NCI-H345 treated with DMSO at 0.1 percent for 48 hours (cell line): ENCODE measurements at regions not wholly inside any gene's neighbourhood (a gene's known extent, or its start where the extent isn't known, plus 50 kb on each side); places are given as distances from the start of the nearest gene placed in this dataset.

Experiments
- DNase-seq: peaks from one replicate; lab custom pipeline; 2025; ENCODE audit not compliant: unreplicated experiment; lab: John Stamatoyannopoulos, UW

DNA sequence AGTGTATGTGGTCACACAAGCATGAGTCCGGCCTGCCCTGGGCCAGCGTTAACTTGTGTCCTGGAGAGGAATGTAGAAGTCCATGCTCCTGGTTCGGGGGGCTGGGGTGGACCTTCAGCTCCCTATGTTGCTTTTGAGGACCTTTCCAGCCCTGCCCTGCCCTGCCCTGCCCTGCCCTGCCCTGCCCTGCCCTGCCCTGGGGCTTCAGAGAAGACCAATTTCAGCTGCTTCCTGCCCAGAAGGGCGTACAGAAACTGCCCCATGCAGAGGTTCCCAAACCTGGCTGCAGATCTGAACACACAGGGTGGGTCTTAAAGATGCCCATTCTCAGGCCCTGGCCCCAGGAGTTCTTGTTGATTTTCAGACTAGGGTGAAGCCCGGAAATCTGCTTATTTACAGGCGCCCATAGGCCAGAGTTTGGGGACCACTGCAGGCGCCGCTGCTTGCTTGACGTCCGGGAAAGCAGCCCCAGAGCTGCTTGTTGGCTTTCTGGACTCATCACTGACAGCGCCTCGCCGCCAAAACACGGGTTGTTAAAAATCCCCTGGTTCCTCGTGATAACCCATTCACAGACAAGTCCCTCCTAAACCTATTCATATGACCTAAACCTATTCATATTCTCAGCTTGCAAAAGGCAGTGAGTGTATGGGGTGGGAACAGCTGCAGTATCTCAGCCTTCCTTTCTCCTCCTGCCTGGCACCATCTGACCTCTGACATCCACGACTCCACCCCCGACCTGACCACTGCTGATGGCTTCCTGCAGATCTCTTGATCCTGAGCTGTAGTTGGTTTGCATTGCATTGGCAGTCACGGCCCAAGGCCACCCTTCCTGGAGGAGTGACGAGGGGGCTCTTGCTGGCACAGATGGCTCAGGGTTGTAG is 198.3 kb downstream of the GLI2 start:
- DNase-seq, result no peak

DNA sequence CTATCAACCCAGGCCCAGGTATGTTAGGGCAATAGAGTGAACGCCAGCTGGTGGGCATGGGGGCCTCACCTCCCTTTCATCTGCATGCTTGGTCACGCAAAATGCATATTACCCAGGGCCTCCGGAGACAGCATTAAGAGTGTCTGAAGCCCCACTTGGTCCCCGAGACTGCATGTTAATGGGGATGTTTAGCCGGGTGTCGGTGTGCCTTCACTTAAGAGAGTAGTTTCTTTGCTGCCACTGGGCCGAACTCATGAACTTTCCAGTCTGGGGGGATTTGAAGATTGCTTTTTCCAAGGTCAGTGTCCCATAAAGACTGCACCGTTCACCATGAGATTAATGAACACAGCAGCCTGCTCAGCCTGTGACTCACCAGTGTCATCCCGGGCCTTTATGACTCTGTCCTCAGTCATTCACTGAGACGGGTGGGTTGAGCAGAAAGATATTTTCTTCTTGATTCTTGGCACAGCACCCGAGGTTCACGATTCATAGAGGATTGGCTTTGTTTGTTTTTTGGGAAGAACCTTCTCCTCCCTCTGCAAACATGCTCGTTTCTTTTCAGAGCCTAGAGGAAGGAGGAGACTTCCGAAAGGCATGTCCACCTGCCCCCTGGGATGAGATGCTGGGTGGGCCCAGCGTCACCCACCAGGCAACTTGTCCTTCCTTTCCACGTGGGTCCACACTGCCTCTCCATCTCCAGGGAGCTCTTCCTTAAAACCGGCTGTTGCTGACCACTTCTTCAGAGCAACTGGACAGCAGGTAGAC is 199.1 kb downstream of the GLI2 start:
- DNase-seq, result no peak

DNA sequence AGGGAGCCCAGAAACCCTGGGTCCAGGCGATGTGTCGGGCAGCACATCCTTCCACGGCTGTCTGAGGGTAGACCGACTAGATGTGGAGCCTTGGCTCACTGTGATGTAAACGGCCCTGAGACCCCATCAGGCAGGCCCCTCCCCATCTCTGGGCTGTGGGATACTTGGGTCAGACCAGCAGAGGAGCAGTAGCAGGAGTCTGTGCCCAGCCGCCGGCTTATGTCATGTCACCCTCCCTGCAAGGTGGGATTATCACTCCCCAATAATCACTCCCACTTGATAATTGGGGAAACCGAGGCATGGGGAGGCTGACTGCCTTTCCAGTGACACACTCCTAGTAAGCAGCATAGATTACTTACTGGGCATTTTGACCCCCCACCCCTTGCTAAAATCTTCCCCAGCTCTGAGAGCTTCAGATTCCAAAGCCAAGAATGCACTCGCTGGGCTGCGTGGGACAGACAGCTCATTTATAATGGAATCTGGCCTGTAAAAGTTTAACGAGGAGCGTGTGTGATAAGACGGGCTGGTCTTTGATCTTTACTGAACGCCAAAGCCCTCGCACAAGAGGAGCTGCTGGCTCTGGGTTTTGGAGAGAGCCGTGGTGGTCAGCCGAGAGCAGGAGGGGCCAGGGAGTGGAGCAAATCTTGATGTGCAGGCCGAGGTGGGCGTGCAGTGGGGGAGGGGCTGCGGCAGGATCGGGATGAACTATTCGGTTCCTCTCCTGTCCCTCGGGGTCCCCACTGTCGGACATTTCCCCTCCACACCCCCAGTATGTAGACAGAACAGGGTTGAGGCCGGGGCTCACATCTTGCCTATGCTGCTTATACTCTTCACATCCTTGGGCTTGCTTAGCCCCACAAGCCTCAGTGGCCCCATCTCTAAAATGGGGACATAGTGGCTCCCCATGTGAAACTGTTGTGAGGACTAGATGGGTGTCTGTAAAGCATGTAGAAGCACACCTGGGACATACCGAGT is 200.0 kb downstream of the GLI2 start:
- no peak for DNase-seq

DNA sequence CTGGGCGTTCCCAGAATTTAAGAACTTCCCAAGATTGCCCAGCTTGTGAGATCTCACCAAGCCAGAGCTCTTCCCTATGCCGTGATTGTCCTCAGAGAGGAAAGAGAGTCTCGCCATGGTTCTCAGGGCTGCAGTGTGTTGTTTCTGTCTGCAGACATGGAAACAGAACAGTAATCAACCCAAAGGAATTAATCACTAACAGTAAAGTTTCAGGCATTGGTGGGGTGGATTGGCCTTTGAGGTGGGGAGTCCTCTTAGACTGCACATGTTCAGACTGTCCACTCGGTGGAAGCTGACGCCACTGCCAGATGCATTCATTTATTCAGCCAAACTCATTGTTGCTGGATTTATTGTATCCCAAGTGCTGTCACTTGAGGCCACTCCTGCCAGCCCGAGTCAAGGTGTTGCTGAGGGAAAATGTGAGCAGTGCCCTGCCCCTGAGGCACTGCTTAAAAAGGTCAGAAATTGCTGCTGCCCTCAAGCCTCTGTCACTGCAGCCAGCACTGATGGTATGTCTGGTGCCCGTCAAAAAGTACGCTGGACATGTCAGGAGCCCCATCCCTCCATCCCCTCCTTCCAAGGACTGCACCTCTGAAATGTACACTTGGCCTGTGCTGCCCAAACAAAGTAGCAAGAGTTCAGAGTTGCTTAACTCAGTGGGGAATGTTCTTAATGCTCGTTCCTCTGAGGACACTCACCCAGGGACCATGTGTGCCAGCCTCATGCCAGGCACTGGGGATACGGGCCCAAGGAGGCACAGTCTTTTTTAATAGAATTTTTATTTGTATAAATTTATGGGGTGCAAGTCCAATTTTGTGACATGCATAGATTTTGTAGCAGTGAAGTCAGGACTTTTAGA is 201.0 kb downstream of the GLI2 start:
- no peak for DNase-seq

DNA sequence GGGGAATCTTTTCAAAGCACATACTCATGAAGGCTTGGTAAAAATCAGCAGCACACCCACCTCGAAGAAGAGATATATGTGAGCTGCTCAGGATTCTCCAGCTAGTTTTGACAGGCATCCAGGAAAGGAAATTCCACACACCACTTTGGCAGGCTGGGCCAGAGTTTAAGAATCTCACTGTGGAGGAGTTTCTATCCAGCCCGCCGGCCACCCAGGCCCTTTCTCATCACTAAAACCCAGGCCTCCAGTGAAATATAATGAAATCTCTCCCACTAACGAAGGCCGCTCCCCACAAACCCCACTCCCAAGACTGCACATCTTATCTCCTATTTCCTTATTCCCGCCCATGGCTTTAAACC is 202.0 kb downstream of the GLI2 start:
- no peak for DNase-seq

DNA sequence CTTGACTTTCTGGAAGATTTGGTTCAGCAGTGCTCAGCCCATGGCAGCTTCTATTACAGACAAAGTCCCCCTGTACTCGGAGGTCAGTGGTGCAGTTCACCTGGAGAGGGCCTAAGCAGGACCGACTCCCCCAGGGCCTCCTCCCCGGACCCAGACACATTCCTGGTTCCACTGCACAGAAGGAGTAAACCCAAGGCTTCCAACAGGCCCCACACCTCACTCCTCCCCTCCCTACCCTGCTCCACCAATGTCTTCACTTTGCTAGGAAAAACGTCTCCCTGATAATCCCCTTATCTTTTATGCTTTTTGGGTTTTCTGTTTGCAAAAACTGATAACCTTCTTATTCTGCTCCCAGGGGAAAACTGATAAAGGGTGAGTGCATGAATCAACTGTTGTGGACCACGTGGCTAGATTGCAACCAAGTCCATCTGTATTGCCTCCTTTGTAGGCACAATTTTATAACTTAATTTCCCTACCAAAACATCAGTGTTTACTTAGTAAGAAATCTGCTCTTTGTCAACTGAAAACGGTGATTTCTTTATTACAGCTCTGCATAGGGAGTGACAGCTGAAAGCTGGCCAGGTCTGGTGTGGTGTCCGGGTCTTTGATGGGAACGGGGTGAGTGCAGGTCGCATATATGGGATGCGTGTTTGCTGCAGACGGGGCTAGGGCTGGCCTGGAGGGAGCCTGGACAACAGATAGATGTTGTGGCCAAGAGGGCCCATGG is 202.5 kb downstream of the GLI2 start:
- DNase-seq, result no peak

DNA sequence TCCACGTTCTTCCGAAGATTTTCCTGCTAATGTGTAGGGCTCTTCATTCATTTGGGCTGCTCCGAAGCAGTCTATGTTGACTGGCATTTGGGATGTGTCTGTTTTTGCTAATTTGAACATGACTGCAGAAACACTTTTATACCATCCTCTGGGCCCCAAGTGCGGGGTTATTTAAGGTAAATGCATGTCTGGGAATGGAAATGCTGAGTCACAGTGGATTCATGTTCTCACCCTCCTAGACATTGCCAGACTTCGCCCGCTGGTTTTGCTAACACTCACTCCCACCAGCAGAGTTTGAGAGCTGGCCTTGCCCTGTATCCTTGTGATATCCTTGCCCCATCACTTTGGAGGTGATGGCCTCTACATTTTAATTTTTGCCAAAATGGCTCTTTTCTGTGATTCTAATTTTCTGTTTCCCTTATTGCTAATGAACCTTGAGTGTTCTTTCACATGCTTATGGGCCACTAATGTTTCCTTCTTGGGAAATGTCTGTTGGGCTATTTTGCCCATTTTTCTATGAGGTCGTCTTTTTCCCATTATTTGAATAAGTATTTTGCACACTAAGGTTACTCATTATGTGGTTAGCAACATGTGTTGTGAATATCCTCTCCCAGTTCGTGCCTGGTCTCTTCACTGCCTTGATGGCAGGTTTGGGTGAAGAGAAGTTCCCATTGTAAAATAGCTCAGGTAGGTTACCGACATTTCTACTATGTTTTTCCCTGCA is 204.1 kb downstream of the GLI2 start:
- DNase-seq, result no peak

DNA sequence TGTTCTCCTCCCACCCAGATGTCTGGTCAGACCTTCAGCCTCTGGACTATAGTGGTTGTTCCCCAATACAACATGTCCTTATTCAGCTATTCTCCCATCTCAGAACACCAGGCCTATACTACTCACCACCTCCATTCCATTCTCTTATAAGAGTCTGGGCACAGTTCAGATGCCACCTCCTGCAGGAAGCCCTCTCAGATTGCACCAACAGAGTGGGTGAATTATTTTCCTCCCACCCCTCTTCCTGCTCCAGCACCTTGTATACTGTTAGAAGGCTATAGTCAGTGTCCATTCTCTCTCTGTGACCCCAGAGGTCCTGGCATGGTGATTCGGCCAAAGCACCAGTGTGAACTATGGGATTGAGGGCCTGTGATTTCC is 204.6 kb downstream of the GLI2 start:
- DNase-seq, result no peak

DNA sequence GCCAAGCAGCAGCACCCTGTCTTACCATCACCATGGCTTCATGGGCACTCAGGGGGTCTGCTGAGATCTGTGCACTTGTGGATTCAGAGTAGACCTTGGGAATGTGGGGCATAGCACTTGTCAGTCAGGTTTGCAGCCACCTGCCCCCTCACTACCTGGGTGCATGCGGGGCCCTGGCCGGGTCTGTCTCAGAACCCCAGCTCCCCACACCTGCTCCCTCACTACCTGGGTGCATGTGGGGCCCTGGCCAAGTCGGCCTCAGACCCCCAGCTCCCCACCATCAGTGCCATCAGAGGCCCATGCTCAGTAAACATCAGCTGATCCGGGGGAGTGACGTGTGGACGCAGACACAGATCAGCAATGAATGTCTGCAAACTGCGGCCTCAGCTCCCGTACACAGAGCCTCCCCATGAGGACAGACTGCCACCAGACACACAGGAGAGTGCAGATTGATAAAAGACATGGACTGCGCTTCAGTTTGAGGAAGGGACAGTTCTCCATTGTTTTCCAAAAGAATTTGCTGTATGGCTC is 205.1 kb downstream of the GLI2 start:
- DNase-seq, result no peak

DNA sequence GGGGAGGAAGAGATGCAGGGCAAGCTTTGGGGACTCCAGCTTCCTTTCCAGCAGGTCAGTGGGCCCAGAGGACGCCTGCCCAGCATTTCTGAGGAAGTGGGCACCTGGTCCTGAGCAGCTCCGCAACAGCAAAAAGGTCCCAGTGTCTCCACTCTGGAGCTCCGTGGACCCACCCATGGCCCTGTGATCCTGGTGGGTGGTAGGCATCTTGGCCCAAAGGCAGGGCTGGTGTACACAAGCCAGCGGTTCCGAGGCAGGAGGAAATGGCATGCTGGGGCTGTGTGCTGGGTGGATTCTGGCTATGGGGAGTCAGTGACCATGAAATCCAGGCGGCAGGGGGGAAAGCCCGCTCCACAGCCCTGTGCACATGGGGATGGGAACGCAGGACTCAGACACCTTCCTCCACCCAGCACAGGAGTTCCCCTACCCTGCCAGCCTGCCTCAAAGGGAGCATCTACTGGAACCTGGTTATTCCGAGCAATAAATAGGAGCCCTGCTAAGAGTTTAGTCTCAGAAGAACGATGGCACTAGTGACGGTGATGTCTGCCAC is 206.0 kb downstream of the GLI2 start:
- DNase-seq, result no peak

DNA sequence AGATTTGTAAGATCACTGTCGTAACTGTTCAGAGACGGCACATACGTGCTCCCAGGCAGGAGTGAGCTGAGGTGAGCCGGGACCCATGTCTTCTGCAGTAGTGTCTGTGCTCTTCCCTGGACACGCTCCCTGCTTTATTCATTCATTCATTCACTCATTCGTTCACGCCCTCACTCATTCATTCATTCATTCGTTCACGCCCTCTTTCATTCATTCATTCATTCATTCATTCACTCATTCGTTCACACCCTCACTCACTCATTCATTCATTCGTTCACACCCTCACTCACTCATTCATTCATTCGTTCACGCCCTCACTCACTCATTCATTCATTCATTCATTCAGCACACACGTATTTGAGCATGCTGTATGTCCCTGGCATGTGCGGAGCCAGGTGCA is 207.0 kb downstream of the GLI2 start:
- no peak for DNase-seq

DNA sequence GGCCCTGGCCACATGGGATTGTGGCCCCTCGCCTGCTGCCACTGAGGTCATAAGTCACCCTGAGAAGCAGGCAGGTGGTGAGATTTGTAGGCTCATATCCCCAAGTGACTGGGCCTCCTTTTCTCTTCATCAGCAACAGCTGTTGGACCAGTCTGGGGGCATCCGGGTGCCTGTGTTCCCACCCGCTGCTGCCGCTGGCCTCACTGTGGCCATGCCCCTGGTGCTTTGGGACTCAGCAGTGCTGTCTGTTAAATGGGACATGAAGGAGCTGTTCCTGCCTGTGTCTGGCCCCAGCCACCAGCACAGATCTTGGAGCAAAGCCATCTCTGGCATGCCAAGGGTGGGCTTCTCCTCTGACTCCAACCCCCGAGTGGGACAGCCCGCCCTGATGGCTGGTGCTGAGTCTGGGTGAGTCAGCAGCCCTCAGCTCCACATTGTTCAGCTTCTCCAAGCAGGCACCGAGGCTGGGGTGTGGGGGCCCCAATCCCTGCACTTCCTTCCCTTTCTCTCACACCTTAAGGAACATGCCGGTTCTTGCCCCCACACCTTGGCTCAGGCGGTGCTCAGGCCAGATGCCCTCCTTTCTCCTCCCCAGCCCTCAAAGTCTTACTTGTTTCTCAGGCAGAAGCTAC is 207.9 kb downstream of the GLI2 start:
- DNase-seq, result no peak

DNA sequence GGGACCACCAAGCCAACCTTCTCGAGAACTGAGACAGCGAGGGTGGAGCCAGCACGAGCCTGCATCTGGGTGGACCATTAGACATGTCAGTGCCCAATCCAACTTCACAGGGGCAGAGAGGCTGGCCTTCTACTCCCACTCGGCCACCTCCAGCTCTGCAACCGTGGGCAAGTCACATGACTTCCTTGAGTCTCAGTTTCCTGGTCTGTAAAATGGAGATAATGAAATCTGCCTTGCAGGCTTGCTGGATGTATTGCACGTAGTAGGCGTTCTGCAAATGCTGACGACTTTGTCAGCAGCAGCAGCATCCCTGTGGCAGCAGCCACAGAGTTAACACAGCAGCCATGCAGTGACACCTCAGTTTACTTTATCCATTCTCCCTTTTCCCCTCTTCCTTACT is 208.9 kb downstream of the GLI2 start:
- no peak for DNase-seq

DNA sequence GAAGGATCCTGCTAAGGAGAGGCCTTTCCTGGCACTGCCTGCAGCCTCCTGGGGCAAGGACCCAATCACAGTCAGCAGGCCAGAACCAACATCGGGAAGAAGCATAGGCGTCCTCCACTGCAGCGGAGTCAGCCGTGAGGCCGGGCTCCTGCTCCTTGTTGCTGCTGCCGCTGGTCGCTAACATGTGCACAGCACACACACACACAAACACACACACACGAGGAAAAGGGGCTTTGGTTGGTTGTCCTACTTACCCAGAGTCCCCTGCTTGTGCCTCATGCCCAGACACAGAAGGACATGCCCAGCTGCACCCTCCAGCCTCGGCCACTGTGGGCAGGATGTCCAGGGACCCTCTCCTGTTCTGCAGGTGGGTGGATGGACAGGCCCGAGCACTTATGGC is 209.4 kb downstream of the GLI2 start:
- no peak for DNase-seq

DNA sequence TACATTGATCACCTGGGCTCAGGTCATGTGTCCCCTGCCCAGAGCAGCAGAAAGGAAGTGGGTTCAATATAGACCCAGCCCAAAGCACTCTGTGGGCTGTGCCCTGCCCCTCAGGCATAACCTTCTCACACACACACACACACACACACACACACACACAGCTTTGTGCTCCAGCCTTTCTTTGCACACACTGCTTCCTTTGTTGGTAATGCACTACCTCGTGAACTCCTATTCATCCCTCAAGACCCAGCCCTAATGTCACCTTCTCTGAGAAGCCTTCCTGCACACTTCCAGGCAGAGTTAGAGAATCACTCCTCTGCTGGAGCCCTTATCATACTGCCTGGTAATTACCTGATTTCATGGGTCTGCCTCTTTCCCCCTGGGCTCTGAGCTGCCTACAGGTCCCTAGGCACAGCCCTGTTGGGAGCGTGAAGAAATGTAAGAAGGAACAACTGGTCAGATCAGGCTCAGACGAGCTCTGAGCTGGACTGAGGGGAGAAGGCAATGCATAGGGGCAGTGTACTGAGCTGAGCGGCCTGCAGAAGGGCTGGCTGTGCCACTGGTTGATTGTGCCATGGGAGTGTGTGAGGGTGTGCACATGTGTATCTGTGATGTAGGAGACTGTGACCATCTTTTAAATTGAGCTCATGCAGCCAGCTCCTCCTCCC is 210.3 kb downstream of the GLI2 start:
- no peak for DNase-seq

DNA sequence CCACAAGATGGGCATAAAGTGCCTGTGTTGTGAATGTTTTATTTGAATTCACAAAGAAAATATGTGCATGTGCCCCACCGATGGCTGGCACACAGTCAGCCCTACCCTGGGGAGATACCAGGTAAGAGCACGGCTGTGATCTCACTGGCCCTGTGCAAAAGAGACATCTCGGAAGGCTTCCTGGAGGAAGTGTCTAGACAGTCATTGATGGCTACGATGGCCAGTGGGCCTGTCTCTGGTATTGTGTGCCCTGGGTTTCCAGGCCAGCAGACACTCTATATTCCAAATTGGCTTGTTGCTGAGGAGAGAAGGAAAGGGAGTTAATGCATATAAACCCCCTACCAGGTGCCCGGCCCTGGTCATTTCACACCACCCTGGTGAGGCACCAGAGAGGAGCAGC is 211.7 kb downstream of the GLI2 start:
- DNase-seq, result no peak

DNA sequence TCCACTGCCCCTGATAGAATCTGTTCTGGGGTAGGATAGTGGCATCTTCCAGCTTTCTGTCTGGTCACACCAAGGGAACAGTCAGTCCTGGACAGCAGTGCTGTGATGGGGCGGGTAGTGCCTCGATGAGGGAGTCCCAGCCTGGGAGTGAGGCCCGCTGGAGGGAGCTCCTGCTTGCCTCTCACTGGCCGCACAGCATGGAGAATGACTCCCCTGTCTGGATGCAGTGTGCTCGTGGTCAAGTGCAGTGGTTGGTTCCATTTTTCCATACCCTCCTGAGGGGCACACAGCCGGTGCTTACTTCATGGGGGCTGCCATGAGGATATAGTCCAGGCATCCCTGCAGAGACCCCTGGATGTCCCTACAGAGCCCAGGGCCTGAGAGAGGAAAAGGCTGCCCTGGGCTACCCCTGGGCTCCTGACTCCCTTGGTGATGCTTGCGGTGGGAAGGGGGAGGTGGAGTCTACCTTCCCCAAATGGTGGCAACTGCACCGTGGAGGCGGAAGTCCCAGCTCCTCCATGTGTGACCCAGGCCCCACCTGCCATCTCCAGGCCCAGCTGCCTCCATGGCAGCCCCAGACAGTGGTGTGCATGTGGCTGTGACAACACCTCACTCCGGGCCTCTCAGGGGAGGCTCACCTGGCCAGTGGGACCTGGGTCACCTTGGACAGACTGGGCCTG is 212.5 kb downstream of the GLI2 start:
- DNase-seq, result no peak
